Natural killer cell (primary cell): ENCODE measurements at regions not wholly inside any gene's neighbourhood (a gene's known extent, or its start where the extent isn't known, plus 50 kb on each side); places are given as distances from the start of the nearest gene placed in this dataset.

ENCODE experiments used
- ATAC-seq, 3 donors: fragments of 150-1000 bp in 2 of 3; fragments of 200-7000 bp in 1 of 3; cut with Tn5 transposase; 1 replicate in 1 of 3; 2 replicates in 2 of 3; pipeline ENCODE4 v1.10.0; 2021; ENCODE audit warnings: mild to moderate bottlenecking in 2 of 3, moderate library complexity in 2 of 3
- DNase-seq, 2 donors: peaks; one replicate each; pipeline versions ENCODE4 v3.0.0 to v3.0.0-alpha.2; 2013 to 2021; ENCODE audit warnings: mixed read lengths in 1 of 2
- H3K27ac ChIP-seq: one replicate; pipeline ENCODE4 v1.5.1; 2013; ENCODE audit warnings: mild to moderate bottlenecking, low read length
- H3K27me3 ChIP-seq: one replicate; pipeline ENCODE4 v1.6.1; 2013; ENCODE audit warnings: low read length; ENCODE audit not compliant: control insufficient read depth, insufficient read depth
- H3K36me3 ChIP-seq: one replicate; pipeline ENCODE4 v1.6.1; 2013; ENCODE audit warnings: low read length; ENCODE audit not compliant: control insufficient read depth, insufficient read depth
- H3K4me1 ChIP-seq: one replicate; pipeline ENCODE4 v1.6.1; 2013; ENCODE audit warnings: low read length; ENCODE audit not compliant: control insufficient read depth, insufficient read depth
- H3K4me3 ChIP-seq: one replicate; pipeline ENCODE4 v1.5.1; 2013; ENCODE audit warnings: low read length
- H3K9me3 ChIP-seq: one replicate; pipeline ENCODE4 v1.6.1; 2013; ENCODE audit warnings: low read length; ENCODE audit not compliant: control insufficient read depth, insufficient read depth
- H3K27ac Mint-ChIP-seq, 2 donors: one replicate each; pipeline ENCODE4 v1.8.0; 2022; ENCODE audit warnings: mild to moderate bottlenecking in 2 of 2, mixed read lengths in 2 of 2, moderate library complexity in 1 of 2
- H3K27me3 Mint-ChIP-seq, 2 donors: one replicate each; pipeline ENCODE4 v1.8.0; 2022; ENCODE audit warnings: low read depth in 2 of 2, mixed read lengths in 2 of 2
- H3K36me3 Mint-ChIP-seq: one replicate; pipeline ENCODE4 v1.8.0; 2022; ENCODE audit warnings: mixed read lengths
- H3K4me1 Mint-ChIP-seq, 2 donors: one replicate each; pipeline ENCODE4 v1.8.0; 2022; ENCODE audit warnings: mixed read lengths in 2 of 2
- H3K4me3 Mint-ChIP-seq: one replicate; pipeline ENCODE4 v1.8.0; 2022; ENCODE audit warnings: mild to moderate bottlenecking, moderate library complexity, mixed read lengths
- H3K9me3 Mint-ChIP-seq, 2 donors: one replicate each; pipeline ENCODE4 v1.8.0; 2022; ENCODE audit warnings: mixed read lengths in 2 of 2
- WGBS: methylation state at CpG from one replicate; pipeline ENCODE4 v1.1.7; 2013; ENCODE audit warnings: missing lambda C conversion rate; ENCODE audit not compliant: insufficient coverage; 5-methylcytosine and 5-hydroxymethylcytosine counted together
- intact Hi-C: fragments of 100-400 bp; cut with micrococcal nuclease; formaldehyde crosslinking; loops from one replicate; pipeline ENCODE4 v1.14.2; 2022
- TF ChIP-seq, protein P1 (sequence below): fragments of 200-600 bp; IDR thresholded peaks from one replicate; pipeline ENCODE4 v1.8.0; 2022; ENCODE audit warnings: antibody characterized with exemption

DNA sequence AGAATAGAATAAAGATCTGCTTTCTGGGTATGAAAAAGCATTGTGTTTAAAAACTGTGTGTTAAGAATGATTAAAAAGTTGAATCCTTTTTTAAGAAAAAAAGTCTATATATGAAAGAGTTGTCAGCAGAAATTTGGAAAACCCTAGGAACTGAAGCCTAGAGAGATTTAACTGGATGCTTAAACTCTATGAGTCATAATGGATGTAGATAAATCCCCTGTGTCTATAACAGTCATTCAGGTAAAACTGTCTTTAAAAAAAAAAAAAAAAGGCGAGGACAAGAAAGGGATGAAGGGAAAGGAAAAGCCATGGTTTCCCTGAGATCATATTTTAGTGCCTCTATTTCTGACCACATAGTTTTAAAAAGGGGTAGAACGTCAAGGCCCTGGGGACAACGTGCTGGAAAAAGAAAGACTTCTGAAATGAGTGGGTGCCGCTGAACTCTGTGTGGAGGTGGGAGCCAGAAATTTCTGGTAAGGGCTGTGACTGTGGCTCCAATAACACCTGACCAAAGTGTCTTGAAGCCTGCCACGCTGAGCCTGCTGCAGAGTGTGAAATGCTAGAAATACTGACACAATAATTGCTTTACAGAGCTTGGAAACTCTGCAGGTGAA, 302.6 kb upstream of the ARID1B start:
- Histone ChIP-seq H3K27me3 (no peaks in the 10 kb centered on the region), H3K4me1 (no peaks in the 10 kb centered on the region), H3K9me3 (no peaks in the 10 kb centered on the region), H3K4me3 (no peak overlapping the region), H3K36me3 (no peaks in the 10 kb centered on the region), H3K27ac (no peak overlapping the region)
- Mint-ChIP-seq H3K27ac (no peak overlapping the region), H3K27me3 (peaks cover 0 to 9% of the 10 kb centered on the region in 2 donors), H3K4me1 (no peaks in the 10 kb centered on the region), H3K36me3 (no peaks in the 10 kb centered on the region), H3K4me3 (no peak overlapping the region), H3K9me3 (peaks cover 0 to 2% of the 10 kb centered on the region in 2 donors)
- DNase-seq (no peak), ATAC-seq (no peak)
- 71% methylated on average over 4 of the region's 5 CpGs for WGBS
- TF ChIP-seq, protein P1, sequence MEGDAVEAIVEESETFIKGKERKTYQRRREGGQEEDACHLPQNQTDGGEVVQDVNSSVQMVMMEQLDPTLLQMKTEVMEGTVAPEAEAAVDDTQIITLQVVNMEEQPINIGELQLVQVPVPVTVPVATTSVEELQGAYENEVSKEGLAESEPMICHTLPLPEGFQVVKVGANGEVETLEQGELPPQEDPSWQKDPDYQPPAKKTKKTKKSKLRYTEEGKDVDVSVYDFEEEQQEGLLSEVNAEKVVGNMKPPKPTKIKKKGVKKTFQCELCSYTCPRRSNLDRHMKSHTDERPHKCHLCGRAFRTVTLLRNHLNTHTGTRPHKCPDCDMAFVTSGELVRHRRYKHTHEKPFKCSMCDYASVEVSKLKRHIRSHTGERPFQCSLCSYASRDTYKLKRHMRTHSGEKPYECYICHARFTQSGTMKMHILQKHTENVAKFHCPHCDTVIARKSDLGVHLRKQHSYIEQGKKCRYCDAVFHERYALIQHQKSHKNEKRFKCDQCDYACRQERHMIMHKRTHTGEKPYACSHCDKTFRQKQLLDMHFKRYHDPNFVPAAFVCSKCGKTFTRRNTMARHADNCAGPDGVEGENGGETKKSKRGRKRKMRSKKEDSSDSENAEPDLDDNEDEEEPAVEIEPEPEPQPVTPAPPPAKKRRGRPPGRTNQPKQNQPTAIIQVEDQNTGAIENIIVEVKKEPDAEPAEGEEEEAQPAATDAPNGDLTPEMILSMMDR: no peak
- intact Hi-C loops: no loop called here

- Histone ChIP-seq H3K9me3 (no peaks in the 10 kb centered on the region), H3K27ac (no peak overlapping the region), H3K4me3 (no peak overlapping the region), H3K4me1 (no peaks in the 10 kb centered on the region), H3K27me3 (no peaks in the 10 kb centered on the region), H3K36me3 (no peaks in the 10 kb centered on the region)
- ATAC-seq: no peak
- intact Hi-C loops: no loop called here
- no peak overlapping the region for H3K27ac Mint-ChIP-seq
- no peaks in the 10 kb centered on the region for H3K4me1 Mint-ChIP-seq
- DNase-seq: no peak
- peaks cover 0 to 11% of the 10 kb centered on the region in 2 donors for H3K27me3 Mint-ChIP-seq
- no peaks in the 10 kb centered on the region for H3K36me3 Mint-ChIP-seq
- TF ChIP-seq, protein P1: no peak
- no peak overlapping the region for H3K4me3 Mint-ChIP-seq
- no peaks in the 10 kb centered on the region for H3K9me3 Mint-ChIP-seq
These were observed 306.2 kb upstream of the ARID1B start for GRCh38 chr6:156471000-156471399.

GRCh38 chr6:156464100-156464878, 312.9 kb upstream of the ARID1B start:
- WGBS: 52% methylated on average over 5 of the region's 7 CpGs
- Mint-ChIP-seq H3K27me3 (peaks cover 20 to 31% of the 10 kb centered on the region in 2 donors), H3K27ac (no peak overlapping the region), H3K4me3 (no peak overlapping the region), H3K4me1 (peaks cover 0 to 4% of the 10 kb centered on the region in 2 donors), H3K36me3 (no peaks in the 10 kb centered on the region), H3K9me3 (no peaks in the 10 kb centered on the region)
- DNase-seq (no peak), ATAC-seq (no peak)
- no peaks in the 10 kb centered on the region for H3K36me3 ChIP-seq
- no peaks in the 10 kb centered on the region for H3K4me1 ChIP-seq
- no peak overlapping the region for H3K27ac ChIP-seq
- no peak overlapping the region for H3K4me3 ChIP-seq
- H3K27me3 ChIP-seq: no peaks in the 10 kb centered on the region
- intact Hi-C loops: no loop called here
- no peaks in the 10 kb centered on the region for H3K9me3 ChIP-seq
- TF ChIP-seq, protein P1: no peak
